WTC11 (cell line): ENCODE measurements at regions not wholly inside any gene's neighbourhood (a gene's known extent, or its start where the extent isn't known, plus 50 kb on each side); places are given as distances from the start of the nearest gene placed in this dataset.
"Not testable (repeated sequence)": the region's sequence is repeated elsewhere in the genome, so short reads cannot be mapped to it uniquely, and the experiment has no call there.

Experiments
- ATAC-seq: fragments of 200-7000 bp; cut with Tn5 transposase; 2 replicates; pipeline ENCODE4 v1.10.0; 2021; ENCODE audit warnings: mild to moderate bottlenecking, moderate library complexity
- CTCF ChIA-PET: fragments of 300-600 bp; sonication (Branson Sonifier 250); formaldehyde crosslinking; loops from one replicate; lab custom pipeline; 2021; ENCODE audit warnings: antibody characterized with exemption; lab: Charles Lee
- POLR2A ChIA-PET: fragments of 350-600 bp; sonication (Branson Sonifier 250); formaldehyde crosslinking; loops from one replicate; lab custom pipeline; 2021; ENCODE audit warnings: antibody characterized with exemption; lab: Charles Lee
- DNase-seq: peaks from one replicate; pipeline ENCODE4 v3.0.0; 2021; ENCODE audit warnings: low spot score
- H3K27ac Mint-ChIP-seq: 2 replicates; pipeline ENCODE4 v1.8.0; 2021; ENCODE audit warnings: mixed read lengths
- H3K27me3 Mint-ChIP-seq: 2 replicates; pipeline ENCODE4 v1.8.0; 2021; ENCODE audit warnings: low read depth, mild to moderate bottlenecking, moderate library complexity, mixed read lengths
- H3K36me3 Mint-ChIP-seq: 2 replicates; pipeline ENCODE4 v1.8.0; 2021; ENCODE audit warnings: mixed read lengths
- H3K4me1 Mint-ChIP-seq: 2 replicates; pipeline ENCODE4 v1.8.0; 2022; ENCODE audit warnings: mixed read lengths
- H3K4me3 Mint-ChIP-seq: 2 replicates; pipeline ENCODE4 v1.8.0; 2021; ENCODE audit warnings: mild to moderate bottlenecking, moderate library complexity, mixed read lengths
- H3K9me3 Mint-ChIP-seq: 2 replicates; pipeline ENCODE4 v1.8.0; 2021; ENCODE audit warnings: mixed read lengths
- ATF1 ChIP-seq: sonication (generic); formaldehyde crosslinking; IDR thresholded peaks from 2 replicates; pipeline ENCODE4 v1.8.1; 2023; ENCODE audit warnings: mild to moderate bottlenecking, moderate library complexity, missing genetic modification reagents
- ATF6 ChIP-seq: sonication (generic); formaldehyde crosslinking; IDR thresholded peaks from 2 replicates; pipeline ENCODE4 v1.8.1; 2023; ENCODE audit warnings: mild to moderate bottlenecking, missing genetic modification reagents
- CTCF ChIP-seq: fragments of 200-600 bp; IDR thresholded peaks from 2 replicates; pipeline ENCODE4 v1.8.0; 2022; ENCODE audit warnings: antibody characterized with exemption
- E2F4 ChIP-seq: sonication (generic); formaldehyde crosslinking; IDR thresholded peaks from 2 replicates; pipeline ENCODE4 v1.8.1; 2022; ENCODE audit warnings: low read depth, mild to moderate bottlenecking, moderate library complexity, missing genetic modification reagents, borderline replicate concordance
- EMX1 ChIP-seq: fragments of 250-450 bp; sonication (Bioruptor Pico); IDR thresholded peaks from 2 replicates; pipeline ENCODE4 v1.8.0; 2021; ENCODE audit warnings: mild to moderate bottlenecking
- GABPB1 ChIP-seq: sonication (generic); formaldehyde crosslinking; IDR thresholded peaks from 2 replicates; pipeline ENCODE4 v1.8.1; 2023; ENCODE audit warnings: mild to moderate bottlenecking, missing genetic modification reagents
- GTF2I ChIP-seq: fragments of 250-450 bp; sonication (Bioruptor Pico); conservative IDR thresholded peaks from 2 replicates; pipeline ENCODE4 v1.4.0; 2021; ENCODE audit warnings: mild to moderate bottlenecking
- JUN ChIP-seq: sonication (generic); formaldehyde crosslinking; IDR thresholded peaks from 2 replicates; pipeline ENCODE4 v1.8.0; 2023; ENCODE audit warnings: mild to moderate bottlenecking, missing genetic modification reagents
- NR1H2 ChIP-seq: sonication (generic); formaldehyde crosslinking; IDR thresholded peaks from 2 replicates; pipeline ENCODE4 v1.9.0; 2021; ENCODE audit warnings: mild to moderate bottlenecking, moderate library complexity, missing genetic modification reagents
- PRRX2 ChIP-seq: fragments of 250-450 bp; sonication (Bioruptor Pico); IDR thresholded peaks from 2 replicates; pipeline ENCODE4 v1.8.0; 2021; ENCODE audit warnings: mild to moderate bottlenecking
- SP1 ChIP-seq: sonication (generic); formaldehyde crosslinking; conservative IDR thresholded peaks from 2 replicates; pipeline ENCODE4 v1.8.1; 2022; ENCODE audit warnings: missing genetic modification reagents
- STAT6 ChIP-seq: sonication (generic); formaldehyde crosslinking; conservative IDR thresholded peaks from 2 replicates; pipeline ENCODE4 v1.8.1; 2023; ENCODE audit warnings: mild to moderate bottlenecking, low read depth, missing genetic modification reagents, moderate library complexity
- TEAD1 ChIP-seq: sonication (generic); formaldehyde crosslinking; IDR thresholded peaks from 2 replicates; pipeline ENCODE4 v1.8.0; 2022; ENCODE audit warnings: mild to moderate bottlenecking, missing genetic modification reagents
- TP53 ChIP-seq: sonication (generic); formaldehyde crosslinking; IDR thresholded peaks from 2 replicates; pipeline ENCODE4 v1.8.1; 2023; ENCODE audit warnings: mild to moderate bottlenecking, missing genetic modification reagents
- ZNF281 ChIP-seq: sonication (generic); formaldehyde crosslinking; IDR thresholded peaks from 2 replicates; pipeline ENCODE4 v1.8.0; 2023; ENCODE audit warnings: mild to moderate bottlenecking, missing genetic modification reagents
- ZNF396 ChIP-seq: fragments of 250-450 bp; sonication (Bioruptor Pico); IDR thresholded peaks from 2 replicates; pipeline ENCODE4 v1.8.0; 2021; ENCODE audit warnings: mild to moderate bottlenecking, moderate library complexity, borderline replicate concordance
- ZNF423 ChIP-seq: fragments of 250-450 bp; sonication (Bioruptor Pico); IDR thresholded peaks from 2 replicates; pipeline ENCODE4 v2.1.2; 2022; ENCODE audit warnings: mild to moderate bottlenecking, moderate library complexity
- ZSCAN18 ChIP-seq: fragments of 250-450 bp; sonication (Bioruptor Pico); IDR thresholded peaks from 2 replicates; pipeline ENCODE4 v2.1.2; 2022; ENCODE audit warnings: mild to moderate bottlenecking, moderate library complexity

- TF ChIP-seq ATF6 (CRISPR knock-in tag) (no peak), TP53 (no peak)
Observed at GRCh38 chr5:124612023-124612422, 134.4 kb downstream of the ZNF608 start (continued).

GRCh38 chr5:124611262-124611661 is 135.2 kb downstream of the ZNF608 start:
- POLR2A ChIA-PET, DNase-seq, H3K4me1 Mint-ChIP-seq, CTCF ChIA-PET, H3K27me3 Mint-ChIP-seq, H3K27ac Mint-ChIP-seq, ATAC-seq, H3K36me3 Mint-ChIP-seq, H3K4me3 Mint-ChIP-seq: not testable (repeated sequence)
- H3K9me3 Mint-ChIP-seq = peaks cover 11% of the 10 kb centered on the region; the same call in 1 of the 2 replicates

- H3K27ac Mint-ChIP-seq, H3K36me3 Mint-ChIP-seq, H3K27me3 Mint-ChIP-seq, CTCF ChIA-PET, ATAC-seq, POLR2A ChIA-PET, DNase-seq, H3K4me3 Mint-ChIP-seq: not testable (repeated sequence)
- Mint-ChIP-seq H3K4me1 (peaks cover 14% of the 10 kb centered on the region), H3K9me3 (peaks cover 11% of the 10 kb centered on the region; the same call in 1 of the 2 replicates)
Observed at GRCh38 chr5:124609685-124610084, 136.8 kb downstream of the ZNF608 start.

- H3K9me3 Mint-ChIP-seq = peaks cover 5% of the 10 kb centered on the region; the same call in 1 of the 2 replicates
- no peak overlapping the region for H3K4me3 Mint-ChIP-seq
- TF ChIP-seq PRRX2 (CRISPR knock-in tag) (no peak), ZNF423 (CRISPR knock-in tag) (no peak), TEAD1 (CRISPR knock-in tag) (no peak), JUN (CRISPR knock-in tag) (no peak), ATF1 (no peak), NR1H2 (CRISPR knock-in tag) (no peak), ZNF281 (no peak), GABPB1 (no peak), EMX1 (CRISPR knock-in tag) (no peak), GTF2I (no peak)
- POLR2A ChIA-PET = no interaction called here
- no peaks in the 10 kb centered on the region for H3K36me3 Mint-ChIP-seq
- DNase-seq (no peak), ATAC-seq (no peak)
- H3K4me1 Mint-ChIP-seq = peaks cover 9% of the 10 kb centered on the region
- CTCF ChIA-PET = no interaction called here
- H3K27ac Mint-ChIP-seq = no peak overlapping the region
- no peaks in the 10 kb centered on the region; the same call in 1 of the 2 replicates for H3K27me3 Mint-ChIP-seq
Observed at GRCh38 chr5:124606543-124606942, 139.9 kb downstream of the ZNF608 start.

GRCh38 chr5:124606093-124606492 is 140.3 kb downstream of the ZNF608 start:
- peaks cover 5% of the 10 kb centered on the region; the same call in 1 of the 2 replicates for H3K9me3 Mint-ChIP-seq
- CTCF ChIA-PET = no interaction called here
- POLR2A ChIA-PET = no interaction called here
- H3K36me3 Mint-ChIP-seq = no peaks in the 10 kb centered on the region
- H3K4me1 Mint-ChIP-seq = peaks cover 9% of the 10 kb centered on the region
- ATAC-seq = no peak
- H3K27me3 Mint-ChIP-seq = no peaks in the 10 kb centered on the region; the same call in 1 of the 2 replicates
- no peak overlapping the region for H3K4me3 Mint-ChIP-seq
- DNase-seq = no peak
- no peak overlapping the region for H3K27ac Mint-ChIP-seq
- no peak for TF ChIP-seq ZNF396 (CRISPR knock-in tag)
- no peak for TF ChIP-seq ZSCAN18 (CRISPR knock-in tag)
- no peak for TF ChIP-seq SP1 (CRISPR knock-in tag)
- no peak for TF ChIP-seq E2F4 (CRISPR knock-in tag)
- TF ChIP-seq STAT6 (CRISPR knock-in tag) = no peak
- TF ChIP-seq CTCF = no peak
